Thyroid gland (tissue), 4 donors: ENCODE measurements at regions not wholly inside any gene's neighbourhood (a gene's known extent, or its start where the extent isn't known, plus 50 kb on each side); places are given as distances from the start of the nearest gene placed in this dataset.

Source experiments
- CTCF ChIP-seq, 6 experiments: fragments of 200-600 bp in 3 of 6; fragments of 450-650 bp in 3 of 6; sonication (generic) in 3 of 6; IDR thresholded peaks; one replicate each; pipeline ENCODE4 v1.5.1; 2016 to 2019; ENCODE audit warnings: antibody characterized with exemption in 6 of 6, mild to moderate bottlenecking in 2 of 6, inconsistent platforms in 1 of 6, moderate library complexity in 1 of 6
- POLR2A ChIP-seq, 2 donors: fragments of 450-650 bp; IDR thresholded peaks; one replicate each; pipeline ENCODE4 v1.6.1; 2017; ENCODE audit warnings: antibody characterized with exemption in 2 of 2, mild to moderate bottlenecking in 2 of 2, moderate library complexity in 1 of 2

- TF ChIP-seq POLR2A (IDR thresholded peaks at IDR 0.05): no peak
- no peak for TF ChIP-seq CTCF (IDR thresholded peaks at IDR 0.05)
These were observed 654.1 kb upstream of the MARCKS start for GRCh38 chr6:113202852-113203714.
